H1 (cell line): ENCODE measurements at regions not wholly inside any gene's neighbourhood (a gene's known extent, or its start where the extent isn't known, plus 50 kb on each side); places are given as distances from the start of the nearest gene placed in this dataset.

ENCODE experiments used
- CHD1 ChIP-seq: IDR thresholded peaks from 2 replicates; pipeline ENCODE4 v1.6.1; 2012; ENCODE audit warnings: low read depth, low read length, improper control_type of control experiment
- KDM4A ChIP-seq: IDR thresholded peaks from one replicate; pipeline ENCODE4 v1.7.1; 2012; ENCODE audit warnings: low read depth, mild to moderate bottlenecking, moderate library complexity, low read length, inconsistent platforms; ENCODE audit not compliant: severe bottlenecking
- RAD21 ChIP-seq, 2 experiments: IDR thresholded peaks in 1 of 2; conservative IDR thresholded peaks in 1 of 2; 2 replicates each; pipeline ENCODE4 v1.6.1; 2011; ENCODE audit warnings: low read depth in 2 of 2, low read length in 2 of 2, improper control_type of control experiment in 1 of 2, inconsistent platforms in 1 of 2, mild to moderate bottlenecking in 1 of 2, moderate library complexity in 1 of 2

- TF ChIP-seq CHD1 (no peak), RAD21 (IDR thresholded peaks at IDR 0.05 in 1 of 2, conservative IDR thresholded peaks at IDR 0.05 in 1 of 2; ENCODE audit: low read depth in 2 of 2, low read length in 2 of 2) (no peak), KDM4A (no peak)
Measured at GRCh38 chr5:125612181-125612721, 811.0 kb upstream of the GRAMD2B start (continued).
